Suppressor macrophage (primary cell): ENCODE measurements at regions not wholly inside any gene's neighbourhood (a gene's known extent, or its start where the extent isn't known, plus 50 kb on each side); places are given as distances from the start of the nearest gene placed in this dataset.
"Not testable (repeated sequence)": the region's sequence is repeated elsewhere in the genome, so short reads cannot be mapped to it uniquely, and the experiment has no call there.

ENCODE experiments used
- DNase-seq, 4 experiments: peaks; one replicate each; pipeline ENCODE4 v3.0.0-alpha.2; 2020 to 2022

- DNase-seq = no peak
These were observed 69.7 kb upstream of the PPP3CA start for GRCh38 chr4:101417046-101417445.

GRCh38 chr4:101415962-101416361 is 68.6 kb upstream of the PPP3CA start:
- DNase-seq = no peak

- no peak for DNase-seq
These were observed 67.2 kb upstream of the PPP3CA start for GRCh38 chr4:101414496-101414895.

GRCh38 chr4:101411926-101412325 is 64.6 kb upstream of the PPP3CA start:
- DNase-seq = no peak

- DNase-seq = not testable (repeated sequence)
These were observed 64.1 kb upstream of the PPP3CA start for GRCh38 chr4:101411281-101411910.

GRCh38 chr4:101400096-101400495 is 52.8 kb upstream of the PPP3CA start:
- DNase-seq = no peak

GRCh38 chr4:101398807-101399206 is 51.5 kb upstream of the PPP3CA start:
- DNase-seq = no peak
